ENCODE measurements at regions not wholly inside any gene's neighbourhood (a gene's known extent, or its start where the extent isn't known, plus 50 kb on each side); places are given as distances from the start of the nearest gene placed in this dataset.

- CTCF ChIA-PET: no interaction called here
Observed at GRCh38 chr9:24939109-24939850, 393.6 kb upstream of the IZUMO3 start.

More at GRCh38 chr9:24939109-24939850, 393.6 kb upstream of the IZUMO3 start:
- H3K4me2 ChIP-seq (ENCODE audit: low read depth, low read length): no peak overlapping the region
- POLR2A ChIA-PET (ENCODE audit: unreplicated experiment): no interaction called here
- H4K20me1 ChIP-seq (ENCODE audit: insufficient read depth, low read length): no peaks in the 10 kb centered on the region
- H3K23ac ChIP-seq (ENCODE audit: low read depth, low read length): no peak overlapping the region
- H4K5ac ChIP-seq (ENCODE audit: low read depth, low read length): no peak overlapping the region
- H2BK120ac ChIP-seq (ENCODE audit: low read depth, low read length): no peak overlapping the region
- H4K8ac ChIP-seq (ENCODE audit: low read depth in 2 of 2, low read length in 2 of 2): no peak overlapping the region
- DNase-seq: no peak
- H2BK15ac ChIP-seq (ENCODE audit: low read depth, low read length): no peak overlapping the region
- in situ Hi-C loops (cut with MboI; ENCODE audit: low sequenced_read_pairs) (no loop called here), dilution Hi-C loops (cut with HindIII; ENCODE audit: low sequenced_read_pairs, unreplicated experiment) (no loop called here), intact Hi-C loops (cut with micrococcal nuclease) (no loop called here)
- no peak overlapping the region for H2AK5ac ChIP-seq (ENCODE audit: low read depth, low read length)
- H3K4me1 ChIP-seq (ENCODE audit: control insufficient read depth, insufficient read depth, low read length): no peaks in the 10 kb centered on the region
- no peak overlapping the region for H4K91ac ChIP-seq (ENCODE audit: insufficient read depth, low read depth, low read length)
- no peak for ATAC-seq (ENCODE audit: low read depth)
- no peak overlapping the region for H2AK9ac ChIP-seq (replicated peaks; ENCODE audit: low read depth, low read length, poor library complexity)
- no peaks in the 10 kb centered on the region for H3K27me3 ChIP-seq (ENCODE audit: control insufficient read depth, insufficient read depth, low read length)
- H3K56ac ChIP-seq (ENCODE audit: extremely low read depth, insufficient read depth, low read length): no peak overlapping the region
- H2BK20ac ChIP-seq (ENCODE audit: low read depth, low read length): no peak overlapping the region
- H2AFZ ChIP-seq (replicated peaks; ENCODE audit: low read length, poor library complexity): no peak overlapping the region
- H3K36me3 ChIP-seq (ENCODE audit: control insufficient read depth, insufficient read depth, low read length): no peaks in the 10 kb centered on the region
- H3K4ac ChIP-seq (ENCODE audit: low read depth, low read length): no peak overlapping the region
- H3K9ac ChIP-seq (ENCODE audit: low read depth, low read length): no peak overlapping the region
- no peak overlapping the region for H3K18ac ChIP-seq (ENCODE audit: low read depth, low read length)
- H3K9me1 ChIP-seq (ENCODE audit: insufficient read depth, low read length): no peaks in the 10 kb centered on the region
- H3K9me3 ChIP-seq (ENCODE audit: control insufficient read depth, insufficient read depth, low read length): peaks cover 7% of the 10 kb centered on the region; the same call in 1 of the 2 replicates
- no TSS peak for BruUV-seq (replicated peaks)
- WGBS, 2 experiments (ENCODE audit: extremely low coverage in 2 of 2, insufficient read length in 1 of 2): no CpG with 5 or more reads among the region's 5 CpGs
- no peak overlapping the region for H3K27ac ChIP-seq (ENCODE audit: insufficient read depth, low read length)
- TF ChIP-seq POLR2A (IDR thresholded peaks at IDR 0.05; ENCODE audit: low read depth, low read length) (no peak), MXI1 (IDR thresholded peaks at IDR 0.05; ENCODE audit: borderline replicate concordance, low read depth, low read length) (no peak), CEBPB (IDR thresholded peaks at IDR 0.05; ENCODE audit: low read depth, low read length) (no peak), RFX5 (IDR thresholded peaks at IDR 0.05; ENCODE audit: low read depth, low read length) (no peak), FOS (IDR thresholded peaks at IDR 0.05; ENCODE audit: low read depth, low read length) (no peak), MAZ (IDR thresholded peaks at IDR 0.05; ENCODE audit: borderline replicate concordance, low read depth, low read length) (no peak), CHD1 (IDR thresholded peaks at IDR 0.05; ENCODE audit: low read depth, low read length) (no peak), RAD21 (IDR thresholded peaks at IDR 0.05; ENCODE audit: low read length) (no peak), SMC3 (IDR thresholded peaks at IDR 0.05; ENCODE audit: low read depth, low read length) (no peak), RCOR1 (IDR thresholded peaks at IDR 0.05; ENCODE audit: insufficient replicate concordance, low read length) (no peak), USF2 (IDR thresholded peaks at IDR 0.05; ENCODE audit: low read depth, low read length) (no peak), MAFK (IDR thresholded peaks at IDR 0.05; ENCODE audit: low read depth, low read length) (no peak), NFE2L2 (IDR thresholded peaks at IDR 0.05; ENCODE audit: low read depth, low read length) (no peak), BHLHE40 (IDR thresholded peaks at IDR 0.05; ENCODE audit: low read depth, low read length) (no peak)
- TF ChIP-seq, protein P1, sequence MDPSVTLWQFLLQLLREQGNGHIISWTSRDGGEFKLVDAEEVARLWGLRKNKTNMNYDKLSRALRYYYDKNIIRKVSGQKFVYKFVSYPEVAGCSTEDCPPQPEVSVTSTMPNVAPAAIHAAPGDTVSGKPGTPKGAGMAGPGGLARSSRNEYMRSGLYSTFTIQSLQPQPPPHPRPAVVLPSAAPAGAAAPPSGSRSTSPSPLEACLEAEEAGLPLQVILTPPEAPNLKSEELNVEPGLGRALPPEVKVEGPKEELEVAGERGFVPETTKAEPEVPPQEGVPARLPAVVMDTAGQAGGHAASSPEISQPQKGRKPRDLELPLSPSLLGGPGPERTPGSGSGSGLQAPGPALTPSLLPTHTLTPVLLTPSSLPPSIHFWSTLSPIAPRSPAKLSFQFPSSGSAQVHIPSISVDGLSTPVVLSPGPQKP (IDR thresholded peaks at IDR 0.05; ENCODE audit: borderline replicate concordance, low read depth, low read length): no peak
- TF ChIP-seq, protein P2, sequence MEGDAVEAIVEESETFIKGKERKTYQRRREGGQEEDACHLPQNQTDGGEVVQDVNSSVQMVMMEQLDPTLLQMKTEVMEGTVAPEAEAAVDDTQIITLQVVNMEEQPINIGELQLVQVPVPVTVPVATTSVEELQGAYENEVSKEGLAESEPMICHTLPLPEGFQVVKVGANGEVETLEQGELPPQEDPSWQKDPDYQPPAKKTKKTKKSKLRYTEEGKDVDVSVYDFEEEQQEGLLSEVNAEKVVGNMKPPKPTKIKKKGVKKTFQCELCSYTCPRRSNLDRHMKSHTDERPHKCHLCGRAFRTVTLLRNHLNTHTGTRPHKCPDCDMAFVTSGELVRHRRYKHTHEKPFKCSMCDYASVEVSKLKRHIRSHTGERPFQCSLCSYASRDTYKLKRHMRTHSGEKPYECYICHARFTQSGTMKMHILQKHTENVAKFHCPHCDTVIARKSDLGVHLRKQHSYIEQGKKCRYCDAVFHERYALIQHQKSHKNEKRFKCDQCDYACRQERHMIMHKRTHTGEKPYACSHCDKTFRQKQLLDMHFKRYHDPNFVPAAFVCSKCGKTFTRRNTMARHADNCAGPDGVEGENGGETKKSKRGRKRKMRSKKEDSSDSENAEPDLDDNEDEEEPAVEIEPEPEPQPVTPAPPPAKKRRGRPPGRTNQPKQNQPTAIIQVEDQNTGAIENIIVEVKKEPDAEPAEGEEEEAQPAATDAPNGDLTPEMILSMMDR (conservative IDR thresholded peaks at IDR 0.05; ENCODE audit: low read depth, low read length): no peak
- no peak overlapping the region for H3K4me3 ChIP-seq (ENCODE audit: insufficient read depth, low read depth, low read length)
- H3K14ac ChIP-seq (replicated peaks; ENCODE audit: low read depth, low read length): no peak overlapping the region
- no peaks in the 10 kb centered on the region for H3K79me1 ChIP-seq (ENCODE audit: low read depth in 1 of 2, low read length in 2 of 2)
- H2BK5ac ChIP-seq (ENCODE audit: low read depth, low read length, poor library complexity, severe bottlenecking): no peak overlapping the region

All from IMR-90 (cell line).